H9 (cell line): ENCODE measurements at regions not wholly inside any gene's neighbourhood (a gene's known extent, or its start where the extent isn't known, plus 50 kb on each side); places are given as distances from the start of the nearest gene placed in this dataset.

ENCODE experiments used
- DNase-seq: peaks from one replicate; pipeline ENCODE4 v3.0.0-alpha.2; 2017
- H2AFZ ChIP-seq: one replicate; pipeline ENCODE4 v1.6.1; 2013; ENCODE audit warnings: mild to moderate bottlenecking, low read length, control low read depth, moderate library complexity
- H2AK5ac ChIP-seq: 2 replicates; pipeline ENCODE4 v1.6.1; 2013; ENCODE audit warnings: low read length, control low read depth, mixed read lengths; ENCODE audit not compliant: insufficient read length
- H2BK120ac ChIP-seq: one replicate; pipeline ENCODE4 v1.6.1; 2013; ENCODE audit warnings: low read depth, mild to moderate bottlenecking, low read length, control low read depth, inconsistent platforms; ENCODE audit not compliant: poor library complexity, severe bottlenecking
- H2BK12ac ChIP-seq: 2 replicates; pipeline ENCODE4 v1.6.1; 2013; ENCODE audit warnings: low read length, control low read depth, mixed read lengths, low read depth; ENCODE audit not compliant: insufficient read length
- H2BK15ac ChIP-seq: 2 replicates; pipeline ENCODE4 v1.6.1; 2013; ENCODE audit warnings: low read depth, low read length, control low read depth
- H2BK20ac ChIP-seq: one replicate; pipeline ENCODE4 v1.6.1; 2013; ENCODE audit warnings: low read depth, mild to moderate bottlenecking, low read length, control low read depth, inconsistent platforms; ENCODE audit not compliant: poor library complexity, severe bottlenecking
- H2BK5ac ChIP-seq: 2 replicates; pipeline ENCODE4 v1.6.1; 2013; ENCODE audit warnings: low read length, control low read depth, mixed read lengths; ENCODE audit not compliant: insufficient read length
- H3K14ac ChIP-seq: 2 replicates; pipeline ENCODE4 v1.6.1; 2013; ENCODE audit warnings: low read length, control low read depth; ENCODE audit not compliant: insufficient read depth
- H3K18ac ChIP-seq: 2 replicates; pipeline ENCODE4 v1.6.1; 2013; ENCODE audit warnings: low read depth, mild to moderate bottlenecking, mixed read lengths, low read length, control low read depth; ENCODE audit not compliant: insufficient read length
- H3K23ac ChIP-seq: 2 replicates; pipeline ENCODE4 v1.6.1; 2013; ENCODE audit warnings: low read length, control low read depth, mixed read lengths, low read depth; ENCODE audit not compliant: insufficient read length
- H3K23me2 ChIP-seq: 2 replicates; pipeline ENCODE4 v1.6.1; 2013; ENCODE audit warnings: low read depth, mild to moderate bottlenecking, mixed read lengths, low read length, control low read depth; ENCODE audit not compliant: insufficient read length, poor library complexity, severe bottlenecking
- H3K27ac ChIP-seq: 2 replicates; pipeline ENCODE4 v1.5.1; 2013; ENCODE audit warnings: low read length, control low read depth, mixed read lengths, low read depth; ENCODE audit not compliant: insufficient read length
- H3K27me3 ChIP-seq: 2 replicates; pipeline ENCODE4 v1.6.1; 2013; ENCODE audit warnings: low read length, control low read depth, inconsistent platforms; ENCODE audit not compliant: insufficient read depth
- H3K4ac ChIP-seq: 2 replicates; pipeline ENCODE4 v1.6.1; 2013; ENCODE audit warnings: low read depth, mild to moderate bottlenecking, control low read depth, inconsistent platforms, low read length, moderate library complexity
- H3K4me1 ChIP-seq: 2 replicates; pipeline ENCODE4 v1.6.1; 2013; ENCODE audit warnings: low read length, control low read depth, inconsistent platforms; ENCODE audit not compliant: insufficient read depth
- H3K4me2 ChIP-seq: 2 replicates; pipeline ENCODE4 v1.6.1; 2013; ENCODE audit warnings: low read length, control low read depth, mixed read lengths; ENCODE audit not compliant: insufficient read length, insufficient read depth
- H3K56ac ChIP-seq: 2 replicates; pipeline ENCODE4 v1.6.1; 2013; ENCODE audit warnings: low read depth, mild to moderate bottlenecking, mixed read lengths, low read length, control low read depth; ENCODE audit not compliant: insufficient read length
- H3K79me1 ChIP-seq: 2 replicates; pipeline ENCODE4 v1.6.1; 2013; ENCODE audit warnings: low read depth, mild to moderate bottlenecking, moderate library complexity, low read length, control low read depth, inconsistent platforms; ENCODE audit not compliant: insufficient read depth, poor library complexity, severe bottlenecking
- H3K79me2 ChIP-seq: 2 replicates; pipeline ENCODE4 v1.6.1; 2013; ENCODE audit warnings: low read length, control low read depth, inconsistent platforms; ENCODE audit not compliant: insufficient read depth
- H3K9ac ChIP-seq: 2 replicates; pipeline ENCODE4 v1.6.1; 2013; ENCODE audit warnings: low read length, control low read depth, mixed read lengths; ENCODE audit not compliant: insufficient read length; ENCODE audit errors: extremely low read depth
- H3K9me3 ChIP-seq: one replicate; pipeline ENCODE4 v1.6.1; 2013; ENCODE audit warnings: low read depth, low read length, inconsistent platforms; ENCODE audit not compliant: control insufficient read depth
- H3T11ph ChIP-seq: one replicate; pipeline ENCODE4 v1.6.1; 2013; ENCODE audit warnings: mild to moderate bottlenecking, low read length, control low read depth, inconsistent platforms
- H4K20me1 ChIP-seq: one replicate; pipeline ENCODE4 v1.6.1; 2013; ENCODE audit not compliant: control insufficient read depth, insufficient read length, insufficient read depth
- H4K5ac ChIP-seq: 2 replicates; pipeline ENCODE4 v1.6.1; 2013; ENCODE audit warnings: low read depth, mild to moderate bottlenecking, mixed read lengths, low read length, control low read depth; ENCODE audit not compliant: insufficient read length
- H4K8ac ChIP-seq: replicated peaks from 2 replicates; pipeline ENCODE4 v1.6.1; 2013; ENCODE audit warnings: low read length, control low read depth, mixed read lengths, low read depth; ENCODE audit not compliant: insufficient read length
- H4K91ac ChIP-seq: 2 replicates; pipeline ENCODE4 v1.6.1; 2013; ENCODE audit warnings: low read depth, mild to moderate bottlenecking, moderate library complexity, mixed read lengths, low read length, control low read depth; ENCODE audit not compliant: insufficient read length
- H3K27ac Mint-ChIP-seq, 3 experiments: 2 replicates in 2 of 3; 3 replicates in 1 of 3; pipeline ENCODE4 v1.8.0; 2020 to 2021; ENCODE audit warnings: mixed read lengths in 3 of 3, mild to moderate bottlenecking in 1 of 3, moderate library complexity in 1 of 3
- H3K27me3 Mint-ChIP-seq: 2 replicates; pipeline ENCODE4 v1.8.0; 2021; ENCODE audit warnings: low read depth, mild to moderate bottlenecking, moderate library complexity, mixed read lengths
- H3K36me3 Mint-ChIP-seq, 3 experiments: 2 replicates in 2 of 3; 3 replicates in 1 of 3; pipeline ENCODE4 v1.8.0; 2020 to 2021; ENCODE audit warnings: low read depth in 3 of 3, mixed read lengths in 3 of 3; ENCODE audit not compliant: insufficient read depth in 1 of 3
- H3K4me1 Mint-ChIP-seq, 2 experiments: 2 replicates each; pipeline ENCODE4 v1.8.0; 2020; ENCODE audit warnings: mixed read lengths in 2 of 2
- H3K4me3 Mint-ChIP-seq, 2 experiments: 2 replicates in 1 of 2; 3 replicates in 1 of 2; pipeline ENCODE4 v1.8.0; 2020 to 2021; ENCODE audit warnings: mild to moderate bottlenecking in 2 of 2, mixed read lengths in 2 of 2, moderate library complexity in 1 of 2
- H3K9me3 Mint-ChIP-seq, 2 experiments: 2 replicates in 1 of 2; 3 replicates in 1 of 2; pipeline ENCODE4 v1.8.0; 2020; ENCODE audit warnings: mild to moderate bottlenecking in 2 of 2, mixed read lengths in 2 of 2, moderate library complexity in 1 of 2
- WGBS: extraction: QIAGEN DNeasy Blood & Tissue Kit; methylation state at CpG from one replicate; pipeline ENCODE4 v1.1.7; 2013; ENCODE audit warnings: missing lambda C conversion rate, low lambda C conversion rate, mixed read lengths; ENCODE audit not compliant: insufficient read length; ENCODE audit errors: extremely low coverage; 5-methylcytosine and 5-hydroxymethylcytosine counted together
- TF ChIP-seq, protein P1 (sequence below): fragments of 200-600 bp; sonication (generic); conservative IDR thresholded peaks from 3 replicates; pipeline ENCODE4 v1.8.0; 2021; ENCODE audit warnings: antibody characterized with exemption, mild to moderate bottlenecking

DNA sequence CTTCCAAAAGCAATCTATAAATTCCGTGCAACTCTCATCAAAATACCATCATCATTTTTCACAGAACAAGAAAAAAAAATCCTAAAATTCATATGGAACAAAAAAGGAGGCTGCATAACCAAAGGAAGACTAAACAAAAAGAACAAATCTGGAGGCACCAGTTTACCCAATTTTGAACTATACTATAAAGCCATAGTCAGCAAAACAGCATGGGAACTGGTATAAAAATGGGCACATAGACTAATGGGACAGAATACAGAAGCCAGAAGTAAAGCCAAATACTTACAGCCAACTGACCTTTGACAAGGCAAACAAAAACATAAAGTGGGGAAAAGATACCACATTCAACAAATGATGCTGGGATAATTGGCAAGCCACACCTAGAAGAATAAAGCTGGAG lies 753.5 kb upstream of the PABPC4L start:
- Histone ChIP-seq H3K4me2 (no peak overlapping the region), H3K79me1 (no peaks in the 10 kb centered on the region), H2BK120ac (no peak overlapping the region), H4K91ac (no peak overlapping the region), H3K4ac (no peak overlapping the region), H3K9ac (no peak overlapping the region), H3K23me2 (no peaks in the 10 kb centered on the region), H2AK5ac (no peak overlapping the region), H3K79me2 (no peaks in the 10 kb centered on the region), H2AFZ (no peak overlapping the region), H2BK12ac (no peak overlapping the region), H2BK15ac (no peak overlapping the region), H3K9me3 (no peaks in the 10 kb centered on the region), H3K14ac (no peak overlapping the region), H3K56ac (no peak overlapping the region), H4K5ac (no peak overlapping the region), H3T11ph (no peak overlapping the region), H2BK20ac (no peak overlapping the region), H4K20me1 (no peaks in the 10 kb centered on the region), H3K23ac (no peak overlapping the region), H4K8ac (no peak overlapping the region), H3K18ac (no peak overlapping the region), H3K27me3 (no peaks in the 10 kb centered on the region), H2BK5ac (no peak overlapping the region), H3K4me1 (no peaks in the 10 kb centered on the region), H3K27ac (no peak overlapping the region)
- no peak for DNase-seq
- no CpG with 5 or more reads among the region's 1 CpG for WGBS
- no peaks in the 10 kb centered on the region for H3K27me3 Mint-ChIP-seq
- no peak overlapping the region for H3K4me3 Mint-ChIP-seq
- H3K9me3 Mint-ChIP-seq, result peaks cover 2 to 9% of the 10 kb centered on the region in 2 experiments; a peak in 3 of 5 replicates
- no peak overlapping the region for H3K27ac Mint-ChIP-seq
- no peaks in the 10 kb centered on the region for H3K4me1 Mint-ChIP-seq
- peaks cover 0 to 23% (median 0%) of the 10 kb centered on the region in 3 experiments; a peak in 4 of 7 replicates for H3K36me3 Mint-ChIP-seq
- TF ChIP-seq, protein P1, sequence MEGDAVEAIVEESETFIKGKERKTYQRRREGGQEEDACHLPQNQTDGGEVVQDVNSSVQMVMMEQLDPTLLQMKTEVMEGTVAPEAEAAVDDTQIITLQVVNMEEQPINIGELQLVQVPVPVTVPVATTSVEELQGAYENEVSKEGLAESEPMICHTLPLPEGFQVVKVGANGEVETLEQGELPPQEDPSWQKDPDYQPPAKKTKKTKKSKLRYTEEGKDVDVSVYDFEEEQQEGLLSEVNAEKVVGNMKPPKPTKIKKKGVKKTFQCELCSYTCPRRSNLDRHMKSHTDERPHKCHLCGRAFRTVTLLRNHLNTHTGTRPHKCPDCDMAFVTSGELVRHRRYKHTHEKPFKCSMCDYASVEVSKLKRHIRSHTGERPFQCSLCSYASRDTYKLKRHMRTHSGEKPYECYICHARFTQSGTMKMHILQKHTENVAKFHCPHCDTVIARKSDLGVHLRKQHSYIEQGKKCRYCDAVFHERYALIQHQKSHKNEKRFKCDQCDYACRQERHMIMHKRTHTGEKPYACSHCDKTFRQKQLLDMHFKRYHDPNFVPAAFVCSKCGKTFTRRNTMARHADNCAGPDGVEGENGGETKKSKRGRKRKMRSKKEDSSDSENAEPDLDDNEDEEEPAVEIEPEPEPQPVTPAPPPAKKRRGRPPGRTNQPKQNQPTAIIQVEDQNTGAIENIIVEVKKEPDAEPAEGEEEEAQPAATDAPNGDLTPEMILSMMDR, result no peak
